Keratinocyte (primary cell): ENCODE measurements at regions not wholly inside any gene's neighbourhood (a gene's known extent, or its start where the extent isn't known, plus 50 kb on each side); places are given as distances from the start of the nearest gene placed in this dataset.

Source experiments
- DNase-seq: peaks from one replicate; pipeline ENCODE4 v3.0.0-alpha.2; 2011; ENCODE audit warnings: low read depth, missing footprints, low spot score
- FAIRE-seq: peaks from 2 replicates; lab custom pipeline; 2011; peaks lifted over from hg19 to GRCh38; lab: Jason Lieb, UNC
- H2AFZ ChIP-seq: 2 replicates; pipeline ENCODE4 v1.6.0; 2012; ENCODE audit warnings: low read length, control low read depth, inconsistent platforms; ENCODE audit not compliant: control insufficient read depth
- H3K27ac ChIP-seq: 2 replicates; pipeline ENCODE4 v1.5.1; 2011; ENCODE audit warnings: low read length; ENCODE audit not compliant: control insufficient read depth, insufficient read depth
- H3K27me3 ChIP-seq: 3 replicates; pipeline ENCODE4 v1.6.0; 2011; ENCODE audit warnings: low read length; ENCODE audit not compliant: control insufficient read depth, insufficient read depth; ENCODE audit errors: extremely low read depth
- H3K36me3 ChIP-seq, 2 experiments: 2 replicates in 1 of 2; 3 replicates in 1 of 2; pipeline ENCODE4 v1.5.1; 2011; ENCODE audit warnings: low read length in 2 of 2, mild to moderate bottlenecking in 1 of 2; ENCODE audit not compliant: control insufficient read depth in 2 of 2, insufficient read depth in 2 of 2; ENCODE audit errors: extremely low read depth in 1 of 2
- H3K4me1 ChIP-seq: 3 replicates; pipeline ENCODE4 v1.5.1; 2011; ENCODE audit warnings: low read length; ENCODE audit not compliant: control insufficient read depth, insufficient read depth; ENCODE audit errors: extremely low read depth
- H3K4me2 ChIP-seq: 3 replicates; pipeline ENCODE4 v1.6.0; 2011; ENCODE audit warnings: low read depth, low read length; ENCODE audit not compliant: control insufficient read depth, insufficient read depth; ENCODE audit errors: extremely low read depth
- H3K4me3 ChIP-seq, 3 experiments: fragments of 200-600 bp in 1 of 3; sonication (generic) in 1 of 3; 2 replicates in 2 of 3; 3 replicates in 1 of 3; pipeline ENCODE4 v1.5.1; 2011 to 2016; ENCODE audit warnings: low read length in 3 of 3, mild to moderate bottlenecking in 3 of 3, control low read depth in 2 of 3, inconsistent platforms in 1 of 3, low read depth in 1 of 3, mixed read lengths in 1 of 3, mixed run types in 1 of 3, moderate library complexity in 1 of 3; ENCODE audit not compliant: control insufficient read depth in 2 of 3, insufficient read depth in 2 of 3; ENCODE audit errors: extremely low read depth in 1 of 3
- H3K79me2 ChIP-seq: 2 replicates; pipeline ENCODE4 v1.6.0; 2012; ENCODE audit warnings: low read length; ENCODE audit not compliant: control insufficient read depth, insufficient read depth
- H3K9ac ChIP-seq: 3 replicates; pipeline ENCODE4 v1.6.0; 2011; ENCODE audit warnings: low read length; ENCODE audit not compliant: control insufficient read depth, insufficient read depth; ENCODE audit errors: extremely low read depth
- H3K9me1 ChIP-seq: 3 replicates; pipeline ENCODE4 v1.6.0; 2011; ENCODE audit warnings: low read length; ENCODE audit not compliant: control insufficient read depth, insufficient read depth; ENCODE audit errors: extremely low read depth
- H3K9me3 ChIP-seq: 2 replicates; pipeline ENCODE4 v1.5.1; 2012; ENCODE audit warnings: low read depth, low read length; ENCODE audit not compliant: control insufficient read depth
- H4K20me1 ChIP-seq: 3 replicates; pipeline ENCODE4 v1.6.0; 2011; ENCODE audit warnings: low read length; ENCODE audit not compliant: control insufficient read depth, insufficient read depth; ENCODE audit errors: extremely low read depth
- EZH2 ChIP-seq: IDR thresholded peaks from one replicate; pipeline ENCODE4 v1.6.1; 2012; ENCODE audit warnings: inconsistent platforms, mild to moderate bottlenecking, low read length, moderate library complexity
- dilution Hi-C: fragments of 300-500 bp; cut with MboI; formaldehyde crosslinking; loops from one replicate; pipeline ENCODE4 v1.7.0; 2020; ENCODE audit warnings: low sequenced_read_pairs; ENCODE audit not compliant: extremely low pct_ligation_motif_present
- TF ChIP-seq, protein P1 (sequence below), 3 experiments: IDR thresholded peaks in 1 of 3; conservative IDR thresholded peaks in 1 of 3; optimal IDR thresholded peaks in 1 of 3; 2 replicates in 2 of 3; 3 replicates in 1 of 3; pipeline versions ENCODE3 to v1.5.1; 2011; ENCODE audit warnings: low read length in 3 of 3, mild to moderate bottlenecking in 3 of 3, moderate library complexity in 2 of 3, control low read depth in 1 of 3, inconsistent platforms in 1 of 3; ENCODE audit not compliant: insufficient read depth in 2 of 3; ENCODE audit errors: extremely low read depth in 1 of 3

DNA sequence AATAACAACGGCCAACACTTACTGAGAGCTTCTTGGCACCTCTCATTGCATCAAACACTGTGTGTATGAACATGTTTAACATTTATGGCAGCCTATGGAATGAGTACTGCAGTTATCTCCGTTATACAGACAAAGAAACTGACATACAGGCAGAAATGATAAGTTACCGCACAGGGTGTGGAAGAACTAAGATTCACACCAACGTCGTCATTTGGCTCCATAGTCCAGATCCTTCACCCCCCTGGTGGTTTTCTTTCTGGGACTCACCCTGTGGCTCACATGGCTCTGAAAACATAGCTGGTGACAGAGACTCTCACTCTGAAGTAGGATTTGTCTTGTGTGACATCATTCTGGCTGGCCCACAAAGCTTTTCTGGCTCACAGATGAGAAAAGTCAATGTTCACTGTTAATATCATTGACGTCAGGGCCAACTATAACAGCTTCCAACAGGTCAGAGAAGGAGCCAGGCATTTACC lies 230.1 kb downstream of the DLEU7 start:
- Histone ChIP-seq H3K4me2 (no peak overlapping the region), H3K36me3 (no peaks in the 10 kb centered on the region), H3K9ac (no peak overlapping the region), H4K20me1 (no peaks in the 10 kb centered on the region), H3K4me3 (no peak overlapping the region), H3K4me1 (peaks cover 6% of the 10 kb centered on the region), H3K9me3 (no peaks in the 10 kb centered on the region), H3K9me1 (no peaks in the 10 kb centered on the region), H3K27me3 (peaks cover 11% of the 10 kb centered on the region), H3K79me2 (no peaks in the 10 kb centered on the region), H3K27ac (no peak overlapping the region), H2AFZ (no peak overlapping the region)
- DNase-seq (no peak), FAIRE-seq (no peak)
- TF ChIP-seq EZH2, result no peak
- TF ChIP-seq, protein P1, sequence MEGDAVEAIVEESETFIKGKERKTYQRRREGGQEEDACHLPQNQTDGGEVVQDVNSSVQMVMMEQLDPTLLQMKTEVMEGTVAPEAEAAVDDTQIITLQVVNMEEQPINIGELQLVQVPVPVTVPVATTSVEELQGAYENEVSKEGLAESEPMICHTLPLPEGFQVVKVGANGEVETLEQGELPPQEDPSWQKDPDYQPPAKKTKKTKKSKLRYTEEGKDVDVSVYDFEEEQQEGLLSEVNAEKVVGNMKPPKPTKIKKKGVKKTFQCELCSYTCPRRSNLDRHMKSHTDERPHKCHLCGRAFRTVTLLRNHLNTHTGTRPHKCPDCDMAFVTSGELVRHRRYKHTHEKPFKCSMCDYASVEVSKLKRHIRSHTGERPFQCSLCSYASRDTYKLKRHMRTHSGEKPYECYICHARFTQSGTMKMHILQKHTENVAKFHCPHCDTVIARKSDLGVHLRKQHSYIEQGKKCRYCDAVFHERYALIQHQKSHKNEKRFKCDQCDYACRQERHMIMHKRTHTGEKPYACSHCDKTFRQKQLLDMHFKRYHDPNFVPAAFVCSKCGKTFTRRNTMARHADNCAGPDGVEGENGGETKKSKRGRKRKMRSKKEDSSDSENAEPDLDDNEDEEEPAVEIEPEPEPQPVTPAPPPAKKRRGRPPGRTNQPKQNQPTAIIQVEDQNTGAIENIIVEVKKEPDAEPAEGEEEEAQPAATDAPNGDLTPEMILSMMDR (optimal IDR thresholded peaks at IDR 0.05 in 1 of 3, IDR thresholded peaks at IDR 0.05 in 1 of 3, conservative IDR thresholded peaks at IDR 0.05 in 1 of 3; ENCODE audit: extremely low read depth in 1 of 3, insufficient read depth in 2 of 3, low read length in 3 of 3), result no peak
- dilution Hi-C loops, result no loop called here

DNA sequence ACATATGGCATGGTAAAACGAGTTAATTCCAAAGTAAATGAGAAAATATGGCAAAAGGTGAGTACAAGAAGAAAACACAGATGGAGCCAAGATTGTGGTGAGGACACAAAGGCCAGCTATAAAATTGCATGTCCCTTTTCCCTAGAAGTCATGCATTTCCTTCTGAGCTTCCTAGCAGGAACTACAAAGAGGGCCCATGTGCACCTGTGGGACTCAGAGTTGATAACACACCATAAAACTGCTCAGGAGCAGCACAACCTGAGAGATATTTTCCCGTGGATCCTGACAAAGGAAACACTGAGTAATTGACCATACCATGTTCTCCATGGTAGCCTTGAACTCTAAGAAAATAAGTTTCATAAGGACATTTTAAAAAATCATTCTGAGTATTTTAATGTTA lies 228.3 kb downstream of the DLEU7 start:
- no peak overlapping the region for H3K4me3 ChIP-seq
- H3K4me2 ChIP-seq, result no peak overlapping the region
- no peaks in the 10 kb centered on the region for H3K79me2 ChIP-seq
- dilution Hi-C loops, result no loop called here
- FAIRE-seq, result no peak
- no peak overlapping the region for H3K9ac ChIP-seq
- no peaks in the 10 kb centered on the region for H3K27me3 ChIP-seq
- no peak overlapping the region for H2AFZ ChIP-seq
- H3K9me1 ChIP-seq, result no peaks in the 10 kb centered on the region
- no peaks in the 10 kb centered on the region for H3K36me3 ChIP-seq
- no peaks in the 10 kb centered on the region for H3K9me3 ChIP-seq
- H3K4me1 ChIP-seq, result peaks cover 6% of the 10 kb centered on the region
- no peak overlapping the region for H3K27ac ChIP-seq
- no peaks in the 10 kb centered on the region for H4K20me1 ChIP-seq
- DNase-seq, result no peak
- TF ChIP-seq, protein P1 (optimal IDR thresholded peaks at IDR 0.05 in 1 of 3, IDR thresholded peaks at IDR 0.05 in 1 of 3, conservative IDR thresholded peaks at IDR 0.05 in 1 of 3; ENCODE audit: extremely low read depth in 1 of 3, insufficient read depth in 2 of 3, low read length in 3 of 3), result no peak
- no peak for TF ChIP-seq EZH2
